Activated CD8-positive, alpha-beta memory T cell treated with anti-CD3 and anti-CD28 coated beads, Interleukin-2, amount 50 U/mL, for 1 hour (primary cell): ENCODE measurements at regions not wholly inside any gene's neighbourhood (a gene's known extent, or its start where the extent isn't known, plus 50 kb on each side); places are given as distances from the start of the nearest gene placed in this dataset.
"Not testable (repeated sequence)": the region's sequence is repeated elsewhere in the genome, so short reads cannot be mapped to it uniquely, and the experiment has no call there.

Source experiments
- DNase-seq: peaks from one replicate; pipeline ENCODE4 v3.0.0-alpha.2; 2020; ENCODE audit errors: extremely low read depth

GRCh38 chr9:113705306-113705927, 170.7 kb upstream of the ZNF618 start:
- DNase-seq, result no peak

GRCh38 chr9:113705928-113706519, 170.1 kb upstream of the ZNF618 start:
- no peak for DNase-seq

DNA sequence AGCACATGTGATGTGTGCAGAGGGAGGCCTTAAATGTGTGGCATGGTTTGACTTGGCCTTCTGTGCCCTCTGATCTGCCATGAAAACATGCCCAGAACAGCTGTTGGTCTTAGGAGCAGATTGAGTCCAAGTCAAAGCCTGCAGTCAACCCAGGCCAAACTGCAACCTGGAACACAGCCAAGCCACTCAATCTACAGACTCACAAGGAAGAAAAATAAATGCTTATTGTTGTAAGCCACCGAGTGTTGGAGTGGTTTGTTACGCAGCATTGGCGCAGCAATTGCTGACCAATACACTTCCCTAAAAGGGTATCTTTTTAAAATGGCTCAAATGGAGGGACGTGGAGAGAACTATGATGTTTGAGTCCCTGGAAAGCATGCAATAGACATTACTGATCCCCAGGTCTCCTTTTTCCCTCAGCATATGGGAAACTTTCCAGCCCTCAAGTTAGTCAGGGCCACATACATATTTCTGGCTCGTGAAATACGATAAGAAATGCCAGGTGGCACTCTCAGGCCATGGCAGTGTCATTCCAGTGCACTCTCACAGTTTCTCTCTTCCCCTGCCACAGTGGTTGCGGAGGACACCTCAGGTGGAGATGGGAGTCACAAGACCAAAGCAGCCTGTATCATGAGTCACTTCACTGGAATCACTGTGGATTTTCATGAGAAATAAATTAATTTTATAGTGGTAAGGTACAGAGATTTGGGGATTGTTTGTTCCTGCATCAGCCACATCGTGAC, 168.0 kb upstream of the ZNF618 start:
- DNase-seq, result no peak

DNA sequence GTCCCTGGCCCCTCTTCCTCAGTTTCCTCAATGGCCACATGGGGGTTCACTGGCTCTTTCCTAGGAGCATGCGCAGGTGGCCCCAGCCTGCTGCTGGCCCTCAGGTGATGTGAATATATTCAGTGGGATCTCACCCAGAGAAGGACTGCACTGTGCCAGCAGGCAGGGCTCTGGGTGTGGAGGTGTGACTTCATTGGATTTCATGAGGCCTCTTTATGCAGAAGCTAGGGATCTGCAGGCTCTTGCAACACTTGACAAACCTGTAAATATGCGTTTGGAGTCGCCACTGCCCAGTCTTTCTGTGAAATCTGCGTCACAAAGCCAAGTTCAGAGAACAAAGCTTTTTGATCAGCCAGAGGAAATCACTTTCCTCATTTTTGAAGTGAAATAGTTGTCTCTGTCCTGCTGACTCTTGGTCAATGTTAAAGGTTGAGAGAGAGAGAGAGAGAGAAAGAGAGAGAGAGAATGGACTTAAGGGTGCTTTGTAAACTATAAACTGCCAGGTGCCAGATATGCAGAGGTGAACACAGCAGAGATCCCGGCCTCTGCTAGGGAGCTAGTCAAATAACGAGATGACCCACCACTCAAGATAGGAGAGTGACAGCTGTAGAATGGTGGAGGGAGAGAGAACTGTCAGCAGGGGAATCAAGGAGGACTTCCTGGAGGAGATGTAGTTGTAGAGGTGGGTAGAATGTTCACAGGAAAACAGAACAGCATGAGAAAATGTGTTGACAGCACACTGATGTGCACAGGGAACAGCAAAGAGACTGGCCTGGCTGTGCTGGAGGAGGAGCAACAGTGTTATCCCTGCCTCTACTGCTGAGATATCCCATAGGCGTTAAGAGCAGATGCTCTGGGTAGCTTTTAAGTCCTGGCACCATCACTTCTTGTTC, 167.0 kb upstream of the ZNF618 start:
- no peak for DNase-seq

GRCh38 chr9:113709721-113710120, 166.4 kb upstream of the ZNF618 start:
- no peak for DNase-seq

GRCh38 chr9:113711251-113711650, 164.9 kb upstream of the ZNF618 start:
- DNase-seq, result no peak

- DNase-seq, result no peak
These were observed 164.1 kb upstream of the ZNF618 start for GRCh38 chr9:113712053-113712452.

DNA sequence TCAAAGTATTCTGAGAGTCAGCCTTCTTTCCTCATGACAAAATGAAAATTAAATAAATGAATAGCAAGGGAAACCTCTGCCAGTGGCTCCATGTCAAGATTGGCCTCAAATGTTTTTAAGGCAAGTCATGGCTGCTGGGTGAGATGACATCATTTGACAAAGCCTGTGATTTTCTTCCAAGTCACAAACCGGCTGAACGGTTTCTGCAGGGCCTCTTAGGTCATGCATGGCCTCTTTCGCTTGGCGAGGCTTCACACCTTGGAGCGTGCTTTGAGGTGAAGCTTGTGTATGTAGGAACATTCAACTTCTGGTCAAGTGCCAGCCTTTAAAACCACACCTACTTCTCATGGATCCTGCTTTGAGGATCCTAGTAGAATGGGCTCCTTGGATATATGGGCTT, 161.0 kb upstream of the ZNF618 start:
- no peak for DNase-seq

- DNase-seq, result no peak
These were observed 156.2 kb upstream of the ZNF618 start for GRCh38 chr9:113719919-113720318.

DNA sequence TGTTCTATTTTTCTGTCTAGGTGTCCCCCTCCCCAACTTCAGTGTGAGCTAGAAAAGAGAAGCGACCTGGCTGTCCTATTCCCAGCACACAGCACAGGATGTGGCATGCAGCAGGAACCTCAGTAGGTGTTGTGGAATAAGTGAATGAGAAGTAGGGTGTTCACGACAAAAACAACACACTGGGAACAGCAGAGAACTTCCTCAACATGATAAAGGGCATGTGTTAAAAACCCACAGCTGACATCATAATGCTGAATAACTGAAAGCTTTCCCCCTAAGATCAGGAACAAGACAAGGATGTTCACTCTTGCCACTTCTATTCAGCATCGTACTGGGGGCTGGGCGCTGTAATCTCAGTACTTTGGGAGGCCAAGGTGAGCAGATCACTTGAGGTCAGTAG, 155.6 kb upstream of the ZNF618 start:
- no peak for DNase-seq

GRCh38 chr9:113721856-113722255, 154.3 kb upstream of the ZNF618 start:
- no peak for DNase-seq

DNA sequence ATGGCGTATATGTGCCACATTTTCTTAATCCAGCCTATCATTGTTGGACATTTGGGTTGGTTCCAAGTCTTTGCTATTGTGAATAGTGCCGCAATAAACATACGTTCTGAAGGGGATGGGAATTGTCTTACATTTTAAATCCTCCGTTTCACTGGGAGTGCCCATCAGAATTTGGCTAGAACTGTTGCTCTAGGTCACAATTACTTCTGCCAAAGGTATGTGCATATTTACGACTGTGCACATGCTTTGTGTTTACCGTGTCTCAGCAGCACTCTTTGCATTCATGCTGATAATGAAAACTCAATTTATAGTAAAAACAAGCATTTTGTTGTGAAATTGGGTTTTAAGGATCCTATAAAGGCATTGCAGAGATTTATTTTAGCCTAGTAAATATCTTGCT, 151.9 kb upstream of the ZNF618 start:
- DNase-seq, result no peak

DNA sequence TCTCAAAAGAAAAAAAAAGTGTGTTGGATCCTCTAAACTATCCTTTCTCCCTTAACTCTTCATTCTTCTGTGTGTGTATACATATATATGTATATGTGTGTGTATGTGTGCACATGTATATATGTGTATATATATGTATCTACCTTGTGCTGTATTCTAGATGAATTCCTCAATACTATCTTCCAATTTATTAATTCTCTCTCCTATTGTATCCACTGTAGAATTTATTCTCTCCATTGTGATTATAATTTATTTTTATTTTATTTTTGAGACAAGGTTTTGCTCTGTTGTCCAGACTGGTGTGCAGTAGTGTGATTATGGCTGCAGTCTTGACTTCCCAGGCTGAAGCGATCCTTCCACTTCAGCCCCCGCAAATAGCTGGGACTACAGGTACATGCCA, 147.1 kb upstream of the ZNF618 start:
- DNase-seq, result no peak

- no peak for DNase-seq
These were observed 141.3 kb upstream of the ZNF618 start for GRCh38 chr9:113734826-113735225.

DNA sequence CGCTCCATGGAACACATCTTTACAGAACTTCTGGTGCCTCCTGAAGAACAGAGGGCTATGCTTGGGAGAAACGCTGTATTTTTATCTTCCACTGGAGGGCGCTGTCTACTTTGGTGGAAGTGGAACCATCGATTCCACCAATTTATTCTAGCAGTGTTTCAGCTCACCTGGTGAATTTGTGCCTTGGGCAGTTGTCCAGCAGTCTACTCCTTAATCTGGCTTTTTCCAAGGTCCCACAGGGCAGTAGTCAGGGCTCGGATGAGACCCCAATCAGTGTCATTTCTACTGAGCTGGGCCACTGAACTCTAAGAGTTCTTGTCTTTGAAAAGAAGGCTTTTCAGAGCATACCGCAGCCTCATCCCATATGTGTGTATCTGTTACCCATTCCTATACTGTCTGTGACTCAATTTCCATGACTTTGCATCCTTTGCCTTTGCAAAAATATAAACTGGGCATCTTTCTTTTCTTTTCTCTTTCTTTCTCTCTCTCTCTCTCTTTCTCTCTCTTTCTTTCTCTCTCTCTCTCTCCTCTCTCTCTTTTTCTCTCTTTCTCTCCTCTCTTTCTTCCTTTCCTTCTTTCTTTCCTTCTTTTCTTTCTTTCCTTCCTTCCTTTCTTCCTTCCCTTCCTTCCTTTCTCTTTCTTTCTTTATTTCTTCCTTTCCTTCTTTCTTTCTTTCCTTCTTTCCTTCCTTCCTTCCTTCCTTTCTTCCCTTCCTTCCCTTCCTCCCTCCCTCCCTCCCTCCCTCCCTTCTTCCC, 138.4 kb upstream of the ZNF618 start:
- no peak for DNase-seq

GRCh38 chr9:113738496-113738892, 137.6 kb upstream of the ZNF618 start:
- DNase-seq, result no peak

GRCh38 chr9:113738893-113739604, 137.1 kb upstream of the ZNF618 start:
- DNase-seq, result no peak

DNA sequence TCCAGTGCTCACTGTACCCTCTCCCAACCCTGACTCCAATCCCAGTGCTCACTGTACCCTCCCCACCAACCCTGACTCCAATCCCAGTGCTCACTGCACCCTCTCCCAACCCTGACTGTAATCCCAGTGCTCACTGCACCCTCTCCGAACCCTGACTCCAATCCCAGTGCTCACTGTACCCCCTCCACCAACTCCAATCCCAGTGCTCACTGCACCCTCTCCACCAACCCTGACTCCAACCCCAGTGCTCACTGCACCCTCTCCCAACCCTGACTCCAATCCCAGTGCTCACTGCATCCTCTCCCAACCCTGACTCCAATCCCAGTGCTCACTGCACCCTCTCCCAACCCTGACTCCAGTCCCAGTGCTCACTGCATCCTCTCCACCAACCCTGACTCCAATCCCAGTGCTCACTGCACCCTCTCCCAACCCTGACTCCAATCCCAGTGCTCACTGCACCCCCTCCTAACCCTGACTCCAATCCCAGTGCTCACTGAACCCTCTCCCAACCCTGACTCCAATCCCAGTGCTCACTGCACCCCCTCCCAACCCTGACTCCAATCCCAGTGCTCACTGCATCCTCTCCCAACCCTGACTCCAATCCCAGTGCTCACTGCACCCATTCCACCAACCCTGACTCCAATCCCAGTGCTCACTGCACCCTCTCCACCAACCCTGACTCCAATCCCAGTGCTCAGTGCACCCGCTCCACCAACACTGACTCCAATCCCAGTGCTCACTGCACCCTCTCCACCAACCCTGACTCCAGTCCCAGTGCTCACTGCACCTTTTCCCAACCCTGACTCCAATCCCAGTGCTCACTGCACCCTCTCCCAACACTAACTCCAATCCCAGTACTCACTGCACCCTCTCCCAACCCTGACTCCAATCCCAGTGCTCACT, 136.3 kb upstream of the ZNF618 start:
- not testable (repeated sequence) for DNase-seq
